Caco-2 (cell line): ENCODE measurements at regions not wholly inside any gene's neighbourhood (a gene's known extent, or its start where the extent isn't known, plus 50 kb on each side); places are given as distances from the start of the nearest gene placed in this dataset.
"Not testable (repeated sequence)": the region's sequence is repeated elsewhere in the genome, so short reads cannot be mapped to it uniquely, and the experiment has no call there.

Source experiments
- BruUV-seq: library from RNA; stranded (reverse); fragments of 400-500 nt; replicated peaks from 2 replicates; lab custom pipeline; 2021; lab: Mats Ljungman, UMichigan
- CTCF ChIA-PET: fragments of 300-600 bp; sonication (Branson Sonifier 250); formaldehyde crosslinking; loops from one replicate; lab custom pipeline; 2022; ENCODE audit warnings: antibody characterized with exemption; lab: Charles Lee
- POLR2A ChIA-PET: fragments of 300-600 bp; sonication (Branson Sonifier 250); formaldehyde crosslinking; loops from one replicate; lab custom pipeline; 2022; ENCODE audit warnings: antibody characterized with exemption; lab: Charles Lee
- DNase-seq, 2 experiments: peaks; one replicate each; pipeline versions ENCODE4 v3.0.0 to v3.0.0-alpha.2; 2020 to 2022
- H3K27me3 ChIP-seq: replicated peaks from 2 replicates; pipeline ENCODE4 v1.6.0; 2011; ENCODE audit warnings: low read length; ENCODE audit not compliant: control insufficient read depth, insufficient read depth
- H3K36me3 ChIP-seq: 2 replicates; pipeline ENCODE4 v1.5.1; 2011; ENCODE audit warnings: low read length; ENCODE audit not compliant: control insufficient read depth, insufficient read depth
- H3K4me1 ChIP-seq: fragments of 250-450 bp; sonication (Bioruptor Pico); 2 replicates; pipeline ENCODE4 v1.5.1; 2020; ENCODE audit warnings: mild to moderate bottlenecking
- H3K4me3 ChIP-seq: 2 replicates; pipeline ENCODE4 v1.5.1; 2011; ENCODE audit warnings: low read depth, mild to moderate bottlenecking, control low read depth, low read length
- H3K9me3 ChIP-seq: fragments of 250-450 bp; sonication (Bioruptor Pico); 2 replicates; pipeline ENCODE4 v1.5.1; 2020; ENCODE audit warnings: mild to moderate bottlenecking, moderate library complexity
- H3K27ac Mint-ChIP-seq: one replicate; pipeline ENCODE4 v1.8.0; 2022; ENCODE audit warnings: mixed read lengths; ENCODE audit not compliant: unreplicated experiment
- H3K27me3 Mint-ChIP-seq: one replicate; pipeline ENCODE4 v1.8.0; 2022; ENCODE audit warnings: mixed read lengths; ENCODE audit not compliant: insufficient read depth, unreplicated experiment
- H3K36me3 Mint-ChIP-seq: one replicate; pipeline ENCODE4 v1.8.0; 2022; ENCODE audit warnings: mild to moderate bottlenecking, mixed read lengths; ENCODE audit not compliant: insufficient read depth, unreplicated experiment
- H3K4me1 Mint-ChIP-seq: one replicate; pipeline ENCODE4 v1.8.0; 2022; ENCODE audit warnings: low read depth, mixed read lengths; ENCODE audit not compliant: unreplicated experiment
- H3K4me3 Mint-ChIP-seq: one replicate; pipeline ENCODE4 v1.8.0; 2022; ENCODE audit warnings: mild to moderate bottlenecking, moderate library complexity, mixed read lengths; ENCODE audit not compliant: unreplicated experiment
- H3K9me3 Mint-ChIP-seq: one replicate; pipeline ENCODE4 v1.8.0; 2022; ENCODE audit warnings: mixed read lengths; ENCODE audit not compliant: unreplicated experiment
- CTCF ChIP-seq, 2 experiments: fragments of 200-600 bp in 1 of 2; IDR thresholded peaks; 1 replicate in 1 of 2; 2 replicates in 1 of 2; pipeline versions ENCODE4 v1.5.1 to v1.8.0; 2011 to 2022; ENCODE audit warnings: antibody characterized with exemption in 1 of 2, control low read depth in 1 of 2, inconsistent platforms in 1 of 2, low read depth in 1 of 2, low read length in 1 of 2, mild to moderate bottlenecking in 1 of 2, moderate library complexity in 1 of 2; ENCODE audit not compliant: insufficient read depth in 1 of 2, severe bottlenecking in 1 of 2, unreplicated experiment in 1 of 2
- intact Hi-C: fragments of 100-400 bp; cut with micrococcal nuclease; formaldehyde crosslinking; loops from one replicate; pipeline ENCODE4 v1.10.0; 2022; ENCODE audit not compliant: unreplicated experiment

GRCh38 chr1:117314951-117315350, 52.3 kb upstream of the MAN1A2 start:
- H3K4me1 Mint-ChIP-seq, BruUV-seq, H3K4me3 Mint-ChIP-seq, H3K27ac Mint-ChIP-seq, H3K9me3 ChIP-seq, H3K9me3 Mint-ChIP-seq, POLR2A ChIA-PET, H3K36me3 ChIP-seq, H3K27me3 Mint-ChIP-seq, DNase-seq, intact Hi-C loops, H3K27me3 ChIP-seq, H3K36me3 Mint-ChIP-seq, CTCF ChIA-PET, H3K4me1 ChIP-seq, H3K4me3 ChIP-seq: not testable (repeated sequence)

GRCh38 chr1:117313555-117313954, 53.7 kb upstream of the MAN1A2 start:
- Mint-ChIP-seq H3K27ac (no peak overlapping the region), H3K4me3 (no peak overlapping the region), H3K27me3 (no peaks in the 10 kb centered on the region), H3K4me1 (no peaks in the 10 kb centered on the region), H3K9me3 (no peaks in the 10 kb centered on the region), H3K36me3 (no peaks in the 10 kb centered on the region)
- H3K4me1 ChIP-seq: no peaks in the 10 kb centered on the region
- no peaks in the 10 kb centered on the region for H3K9me3 ChIP-seq
- no peak for TF ChIP-seq CTCF (IDR thresholded peaks at IDR 0.05; ENCODE audit: insufficient read depth in 1 of 2, low read depth in 1 of 2, low read length in 1 of 2, severe bottlenecking in 1 of 2, unreplicated experiment in 1 of 2)
- DNase-seq: no peak
- no peaks in the 10 kb centered on the region for H3K36me3 ChIP-seq
- no peaks in the 10 kb centered on the region for H3K27me3 ChIP-seq
- no TSS peak for BruUV-seq
- intact Hi-C loops: no loop called here
- POLR2A ChIA-PET: no interaction called here
- CTCF ChIA-PET: no interaction called here
- no peak overlapping the region for H3K4me3 ChIP-seq

GRCh38 chr1:117312453-117313138, 54.7 kb upstream of the MAN1A2 start:
- CTCF ChIA-PET: no interaction called here
- H3K27me3 ChIP-seq: no peaks in the 10 kb centered on the region
- Mint-ChIP-seq H3K4me1 (no peaks in the 10 kb centered on the region), H3K36me3 (no peaks in the 10 kb centered on the region), H3K9me3 (no peaks in the 10 kb centered on the region), H3K4me3 (no peak overlapping the region), H3K27ac (no peak overlapping the region), H3K27me3 (no peaks in the 10 kb centered on the region)
- H3K9me3 ChIP-seq: no peaks in the 10 kb centered on the region
- no peak for TF ChIP-seq CTCF (IDR thresholded peaks at IDR 0.05; ENCODE audit: insufficient read depth in 1 of 2, low read depth in 1 of 2, low read length in 1 of 2, severe bottlenecking in 1 of 2, unreplicated experiment in 1 of 2)
- intact Hi-C loops: no loop called here
- H3K4me1 ChIP-seq: no peaks in the 10 kb centered on the region
- no peaks in the 10 kb centered on the region for H3K36me3 ChIP-seq
- no peak for DNase-seq
- POLR2A ChIA-PET: no interaction called here
- BruUV-seq: no TSS peak
- H3K4me3 ChIP-seq: no peak overlapping the region
